ENCODE measurements at regions not wholly inside any gene's neighbourhood (a gene's known extent, or its start where the extent isn't known, plus 50 kb on each side); places are given as distances from the start of the nearest gene placed in this dataset.

GRCh38 chr10:35961501-35961900 lies 319.4 kb upstream of the FZD8 start:
- TF ChIP-seq POLR2A (IDR thresholded peaks at IDR 0.05), result no peak
- no peak for TF ChIP-seq CTCF (IDR thresholded peaks at IDR 0.05)

Measured in right lobe of liver (tissue), 4 donors.